ENCODE measurements at regions not wholly inside any gene's neighbourhood (a gene's known extent, or its start where the extent isn't known, plus 50 kb on each side); places are given as distances from the start of the nearest gene placed in this dataset.

DNA sequence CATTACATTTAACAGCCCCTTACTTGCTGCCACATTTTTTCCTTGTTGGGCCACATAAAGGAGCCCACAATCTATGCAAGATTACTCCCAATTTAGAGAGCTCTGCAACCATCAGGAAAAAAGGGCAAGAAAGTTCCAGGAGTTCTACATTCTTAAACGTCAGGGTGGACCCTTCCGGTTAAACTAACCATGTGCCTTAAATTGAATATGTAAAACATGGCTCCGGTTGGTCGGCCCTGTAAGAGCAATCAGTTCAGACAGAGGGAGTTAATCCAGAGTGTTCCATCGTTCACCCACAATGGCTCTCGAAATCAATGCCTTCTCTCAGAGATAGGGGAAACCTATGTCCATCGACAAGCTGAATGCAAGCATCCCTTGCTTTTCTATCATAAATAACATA is 253.7 kb upstream of the PFKP start:
- TF ChIP-seq, protein P1, sequence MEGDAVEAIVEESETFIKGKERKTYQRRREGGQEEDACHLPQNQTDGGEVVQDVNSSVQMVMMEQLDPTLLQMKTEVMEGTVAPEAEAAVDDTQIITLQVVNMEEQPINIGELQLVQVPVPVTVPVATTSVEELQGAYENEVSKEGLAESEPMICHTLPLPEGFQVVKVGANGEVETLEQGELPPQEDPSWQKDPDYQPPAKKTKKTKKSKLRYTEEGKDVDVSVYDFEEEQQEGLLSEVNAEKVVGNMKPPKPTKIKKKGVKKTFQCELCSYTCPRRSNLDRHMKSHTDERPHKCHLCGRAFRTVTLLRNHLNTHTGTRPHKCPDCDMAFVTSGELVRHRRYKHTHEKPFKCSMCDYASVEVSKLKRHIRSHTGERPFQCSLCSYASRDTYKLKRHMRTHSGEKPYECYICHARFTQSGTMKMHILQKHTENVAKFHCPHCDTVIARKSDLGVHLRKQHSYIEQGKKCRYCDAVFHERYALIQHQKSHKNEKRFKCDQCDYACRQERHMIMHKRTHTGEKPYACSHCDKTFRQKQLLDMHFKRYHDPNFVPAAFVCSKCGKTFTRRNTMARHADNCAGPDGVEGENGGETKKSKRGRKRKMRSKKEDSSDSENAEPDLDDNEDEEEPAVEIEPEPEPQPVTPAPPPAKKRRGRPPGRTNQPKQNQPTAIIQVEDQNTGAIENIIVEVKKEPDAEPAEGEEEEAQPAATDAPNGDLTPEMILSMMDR (IDR thresholded peaks at IDR 0.05; ENCODE audit: borderline replicate concordance, extremely low read depth, low read length, poor library complexity, severe bottlenecking) = no peak
- TF ChIP-seq EZH2 (IDR thresholded peaks at IDR 0.05; ENCODE audit: borderline replicate concordance, low read depth, low read length, severe bottlenecking) = no peak

Measured in DND-41 (cell line).